LNCaP clone FGC (cell line): ENCODE measurements at regions not wholly inside any gene's neighbourhood (a gene's known extent, or its start where the extent isn't known, plus 50 kb on each side); places are given as distances from the start of the nearest gene placed in this dataset.

ENCODE experiments used
- DNase-seq: peaks from one replicate; pipeline ENCODE4 v3.0.0-alpha.2; 2011; ENCODE audit warnings: low read depth
- H3K4me3 ChIP-seq: 2 replicates; pipeline ENCODE4 v1.5.1; 2011; ENCODE audit warnings: mild to moderate bottlenecking, low read depth, low read length, control low read depth
- CTCF ChIP-seq: IDR thresholded peaks from 2 replicates; pipeline ENCODE4 v1.5.1; 2012; ENCODE audit warnings: mild to moderate bottlenecking; ENCODE audit not compliant: control insufficient read depth, insufficient read depth; ENCODE audit errors: extremely low read depth

- no peak overlapping the region for H3K4me3 ChIP-seq
- TF ChIP-seq CTCF = no peak
- DNase-seq = no peak
Observed at GRCh38 chr11:70697701-70698100, 299.4 kb downstream of the CTTN start.

GRCh38 chr11:70698871-70699270 lies 300.5 kb downstream of the CTTN start:
- TF ChIP-seq CTCF = no peak
- DNase-seq = no peak
- no peak overlapping the region for H3K4me3 ChIP-seq

- no peak overlapping the region for H3K4me3 ChIP-seq
- no peak for TF ChIP-seq CTCF
- DNase-seq = peak; percentile 51
Observed at GRCh38 chr11:70699294-70700221, 301.2 kb downstream of the CTTN start.

GRCh38 chr11:70700453-70700852 lies 302.1 kb downstream of the CTTN start:
- H3K4me3 ChIP-seq = no peak overlapping the region
- no peak for DNase-seq
- TF ChIP-seq CTCF = no peak

GRCh38 chr11:70700871-70701270 lies 302.5 kb downstream of the CTTN start:
- TF ChIP-seq CTCF = no peak
- DNase-seq = no peak
- H3K4me3 ChIP-seq = no peak overlapping the region

GRCh38 chr11:70702040-70702648 lies 303.8 kb downstream of the CTTN start:
- H3K4me3 ChIP-seq = no peak overlapping the region
- DNase-seq = no peak
- TF ChIP-seq CTCF = no peak
